HCT116 (cell line): ENCODE measurements at regions not wholly inside any gene's neighbourhood (a gene's known extent, or its start where the extent isn't known, plus 50 kb on each side); places are given as distances from the start of the nearest gene placed in this dataset.

Source experiments
- ATAC-seq: fragments of 200-7000 bp; cut with Tn5 transposase; 2 replicates; pipeline ENCODE4 v1.9.1; 2020; ENCODE audit warnings: mild to moderate bottlenecking, moderate library complexity
- BruUV-seq: library from RNA; stranded (reverse); fragments of 400-500 nt; replicated peaks from 2 replicates; lab custom pipeline; 2021; lab: Mats Ljungman, UMichigan
- CTCF ChIA-PET: fragments of 300-600 bp; sonication (Branson Sonifier 250); formaldehyde crosslinking; loops from one replicate; lab custom pipeline; 2021; ENCODE audit warnings: antibody characterized with exemption; lab: Charles Lee
- POLR2A ChIA-PET: fragments of 300-600, 350-600 bp; sonication (Branson Sonifier 250); formaldehyde crosslinking; loops from one replicate; lab custom pipeline; 2021; ENCODE audit warnings: antibody characterized with exemption; lab: Charles Lee
- RAD21 ChIA-PET, 2 experiments: fragments of 300-600 bp; sonication (Branson Sonifier 250); formaldehyde crosslinking; loops; one replicate each; lab custom pipeline; 2023; ENCODE audit warnings: low total read pairs in 2 of 2; ENCODE audit not compliant: uncharacterized antibody in 2 of 2, unreplicated experiment in 2 of 2, low non-redundant PET in 1 of 2; lab: Charles Lee
- DNase-seq: peaks from one replicate; pipeline ENCODE4 v3.0.0-alpha.2; 2010; ENCODE audit warnings: low read depth, low spot score
- H2AFZ ChIP-seq: fragments of 200-600 bp; shearing (Covaris generic), sonication (generic); 2 replicates; pipeline ENCODE4 v1.6.1; 2017; ENCODE audit warnings: low read depth, mixed run types, mixed read lengths, antibody characterized with exemption, low read length; ENCODE audit not compliant: poor library complexity, severe bottlenecking
- H3K27ac ChIP-seq: 2 replicates; pipeline ENCODE4 v1.5.1; 2012; ENCODE audit warnings: low read depth, low read length
- H3K27me3 ChIP-seq: fragments of 200-600 bp; sonication (generic); 2 replicates; pipeline ENCODE4 v1.6.1; 2016; ENCODE audit warnings: mixed run types, low read length, mixed read lengths; ENCODE audit not compliant: insufficient read depth
- H3K36me3 ChIP-seq, 2 experiments: fragments of 200-500 bp in 1 of 2; fragments of 200-600 bp in 1 of 2; sonication (Bioruptor generic) in 1 of 2; sonication (generic) in 1 of 2; 2 replicates each; pipeline versions ENCODE4 v1.5.1 to v1.6.1; 2014 to 2016; ENCODE audit warnings: low read length in 2 of 2, inconsistent platforms in 1 of 2, mixed read lengths in 1 of 2, mixed run types in 1 of 2; ENCODE audit not compliant: insufficient read depth in 2 of 2, control insufficient read depth in 1 of 2
- H3K4me1 ChIP-seq, 2 experiments: fragments of 200-600 bp in 1 of 2; sonication (generic) in 1 of 2; 2 replicates each; pipeline versions ENCODE4 v1.5.1 to v1.6.1; 2012 to 2017; ENCODE audit warnings: low read length in 2 of 2, inconsistent platforms in 1 of 2, mild to moderate bottlenecking in 1 of 2, mixed read lengths in 1 of 2, mixed run types in 1 of 2, moderate library complexity in 1 of 2; ENCODE audit not compliant: insufficient read depth in 2 of 2, control insufficient read depth in 1 of 2
- H3K4me2 ChIP-seq: fragments of 200-600 bp; sonication (generic); 2 replicates; pipeline ENCODE4 v1.6.1; 2017; ENCODE audit warnings: mixed run types, low read length, mixed read lengths
- H3K4me3 ChIP-seq, 2 experiments: fragments of 200-600 bp in 1 of 2; sonication (generic) in 1 of 2; replicated peaks in 1 of 2; 2 replicates each; pipeline ENCODE4 v1.5.1; 2011 to 2016; ENCODE audit warnings: low read length in 2 of 2, control low read depth in 1 of 2, low read depth in 1 of 2, mild to moderate bottlenecking in 1 of 2, mixed read lengths in 1 of 2, mixed run types in 1 of 2
- H3K79me2 ChIP-seq: fragments of 200-600 bp; sonication (generic); 2 replicates; pipeline ENCODE4 v1.6.1; 2017; ENCODE audit warnings: mild to moderate bottlenecking, mixed run types, low read length, moderate library complexity, mixed read lengths; ENCODE audit not compliant: insufficient read depth
- H3K9ac ChIP-seq: fragments of 200-600 bp; sonication (generic); 2 replicates; pipeline ENCODE4 v1.6.1; 2016; ENCODE audit warnings: low read length, mixed read lengths
- H3K9me2 ChIP-seq: fragments of 200-600 bp; sonication (generic), shearing (Covaris generic); 2 replicates; pipeline ENCODE4 v1.6.1; 2017; ENCODE audit warnings: mixed run types, mild to moderate bottlenecking, moderate library complexity; ENCODE audit not compliant: insufficient read depth
- H3K9me3 ChIP-seq, 2 experiments: fragments of 200-500 bp in 1 of 2; fragments of 200-600 bp in 1 of 2; sonication (Bioruptor generic) in 1 of 2; sonication (generic) in 1 of 2; 2 replicates each; pipeline ENCODE4 v1.6.1; 2014 to 2017; ENCODE audit warnings: low read length in 2 of 2, mixed read lengths in 2 of 2, inconsistent platforms in 1 of 2, low read depth in 1 of 2, mild to moderate bottlenecking in 1 of 2, mixed run types in 1 of 2, moderate library complexity in 1 of 2; ENCODE audit not compliant: control insufficient read depth in 1 of 2, insufficient read depth in 1 of 2
- H4K20me1 ChIP-seq: fragments of 200-600 bp; sonication (generic), shearing (Covaris generic); 2 replicates; pipeline ENCODE4 v1.6.1; 2017; ENCODE audit warnings: mixed run types, mild to moderate bottlenecking, moderate library complexity; ENCODE audit not compliant: insufficient read depth
- ATF3 ChIP-seq: IDR thresholded peaks from 2 replicates; pipeline ENCODE4 v1.6.1; 2012
- CTCF ChIP-seq, 3 experiments: fragments of 200-600 bp in 1 of 3; sonication (generic) in 1 of 3; IDR thresholded peaks in 2 of 3; conservative IDR thresholded peaks in 1 of 3; 2 replicates each; pipeline ENCODE4 v1.5.1; 2012 to 2017; ENCODE audit warnings: low read depth in 2 of 3, low read length in 2 of 3, antibody characterized with exemption in 1 of 3, borderline replicate concordance in 1 of 3, control low read depth in 1 of 3, mild to moderate bottlenecking in 1 of 3, mixed read lengths in 1 of 3, mixed run types in 1 of 3, moderate library complexity in 1 of 3; ENCODE audit not compliant: insufficient read depth in 1 of 3
- EGR1 ChIP-seq: IDR thresholded peaks from 2 replicates; pipeline ENCODE4 v1.6.1; 2012; ENCODE audit warnings: low read depth
- ELF1 ChIP-seq: IDR thresholded peaks from 2 replicates; pipeline ENCODE4 v1.6.1; 2012; ENCODE audit warnings: low read depth, borderline replicate concordance
- EZH2 ChIP-seq: fragments of 200-600 bp; sonication (generic); IDR thresholded peaks from 2 replicates; pipeline ENCODE4 v1.6.1; 2017; ENCODE audit warnings: antibody characterized with exemption, mixed run types
- MAX ChIP-seq: IDR thresholded peaks from 2 replicates; pipeline ENCODE4 v1.6.1; 2012
- SIN3A ChIP-seq: IDR thresholded peaks from 2 replicates; pipeline ENCODE4 v1.6.1; 2012; ENCODE audit warnings: low read depth
- TCF7L2 ChIP-seq: IDR thresholded peaks from 2 replicates; pipeline ENCODE4 v1.7.0; 2011; ENCODE audit warnings: borderline replicate concordance, inconsistent platforms; ENCODE audit not compliant: insufficient read depth, insufficient read length; ENCODE audit errors: extremely low read depth
- intact Hi-C: fragments of 100-400 bp; cut with micrococcal nuclease; formaldehyde crosslinking; loops from 2 replicates; pipeline ENCODE4 v1.10.0; 2022

- ChIA-PET RAD21 (no interaction called here), POLR2A (no interaction called here), CTCF (interaction anchor here (1.4 kb wide), 1 partner anchor 10 kb away, joined by 3 read pairs; no protein-coding TSS in a partner anchor)
- no peaks in the 10 kb centered on the region for H4K20me1 ChIP-seq
- H3K9me2 ChIP-seq: no peaks in the 10 kb centered on the region
- no peak overlapping the region for H2AFZ ChIP-seq
- ATAC-seq (no peak), DNase-seq (no peak)
- no TSS peak for BruUV-seq
- no peak overlapping the region for H3K9ac ChIP-seq
- no peaks in the 10 kb centered on the region for H3K36me3 ChIP-seq
- TF ChIP-seq ELF1 (no peak), CTCF (IDR thresholded peaks at IDR 0.05 in 2 of 3, conservative IDR thresholded peaks at IDR 0.05 in 1 of 3; ENCODE audit: borderline replicate concordance in 1 of 3, insufficient read depth in 1 of 3, low read depth in 2 of 3, low read length in 2 of 3) (no peak), SIN3A (no peak), EZH2 (no peak), EGR1 (no peak), TCF7L2 (no peak), ATF3 (no peak), MAX (no peak)
- no peak overlapping the region for H3K27ac ChIP-seq
- no peaks in the 10 kb centered on the region for H3K9me3 ChIP-seq
- H3K4me1 ChIP-seq: peaks cover 0 to 24% of the 10 kb centered on the region in 2 experiments; a peak in 2 of 4 replicates
- H3K4me3 ChIP-seq: no peak overlapping the region
- H3K27me3 ChIP-seq: no peaks in the 10 kb centered on the region
- no peaks in the 10 kb centered on the region for H3K79me2 ChIP-seq
- no peak overlapping the region for H3K4me2 ChIP-seq
- intact Hi-C loops: no loop called here
Observed at GRCh38 chr3:43212914-43213611, 73.3 kb upstream of the SNRK start.
